Astrocyte (in vitro differentiated cells and primary cell): ENCODE measurements at regions not wholly inside any gene's neighbourhood (a gene's known extent, or its start where the extent isn't known, plus 50 kb on each side); places are given as distances from the start of the nearest gene placed in this dataset.

Experiments used
- CTCF ChIP-seq: IDR thresholded peaks from 2 replicates; pipeline ENCODE4 v1.5.1; 2011; ENCODE audit warnings: low read depth, mild to moderate bottlenecking, inconsistent platforms, low read length, moderate library complexity; ENCODE audit not compliant: insufficient read depth
- EZH2 ChIP-seq: IDR thresholded peaks from 2 replicates; pipeline ENCODE4 v1.6.1; 2012; ENCODE audit warnings: mild to moderate bottlenecking, low read length, inconsistent platforms; ENCODE audit not compliant: insufficient read depth

- no peak for TF ChIP-seq CTCF
- no peak for TF ChIP-seq EZH2
These were observed 155.6 kb upstream of the MGAT5 start for GRCh38 chr2:134098321-134098720.
